Neural cell (in vitro differentiated cells): ENCODE measurements at regions not wholly inside any gene's neighbourhood (a gene's known extent, or its start where the extent isn't known, plus 50 kb on each side); places are given as distances from the start of the nearest gene placed in this dataset.

Source experiments
- H2AFZ ChIP-seq: fragments of 200-600, 300-800 bp; sonication (generic), shearing (Covaris generic); 2 replicates; pipeline ENCODE4 v1.6.0; 2014; ENCODE audit warnings: low read depth, mild to moderate bottlenecking, antibody characterized with exemption, low read length, moderate library complexity
- H3F3A ChIP-seq: fragments of 200-600 bp; shearing (Covaris generic); 2 replicates; pipeline ENCODE4 v1.6.1; 2016; ENCODE audit warnings: mild to moderate bottlenecking, moderate library complexity, mixed read lengths, antibody characterized with exemption, low read length; ENCODE audit not compliant: insufficient read depth, poor library complexity, severe bottlenecking
- H3K27ac ChIP-seq: fragments of 200-600, 300-800 bp; sonication (generic), shearing (Covaris generic); 2 replicates; pipeline ENCODE4 v1.5.1; 2014; ENCODE audit warnings: mild to moderate bottlenecking, low read length, moderate library complexity
- H3K27me3 ChIP-seq: fragments of 300-800, 200-600 bp; sonication (generic), shearing (Covaris generic); 2 replicates; pipeline ENCODE4 v1.6.0; 2014; ENCODE audit warnings: mild to moderate bottlenecking, low read depth, low read length, moderate library complexity; ENCODE audit not compliant: insufficient read depth
- H3K36me3 ChIP-seq: fragments of 300-800, 200-600 bp; sonication (generic), shearing (Covaris generic); 2 replicates; pipeline ENCODE4 v1.5.1; 2014; ENCODE audit warnings: mild to moderate bottlenecking, antibody characterized with exemption, low read length, moderate library complexity; ENCODE audit not compliant: insufficient read depth
- H3K4me2 ChIP-seq: fragments of 300-800, 200-600 bp; sonication (generic), shearing (Covaris generic); 2 replicates; pipeline ENCODE4 v1.6.0; 2014; ENCODE audit warnings: mild to moderate bottlenecking, low read length
- H3K4me3 ChIP-seq: fragments of 300-800, 200-600 bp; sonication (generic), shearing (Covaris generic); 2 replicates; pipeline ENCODE4 v1.5.1; 2014; ENCODE audit warnings: mild to moderate bottlenecking, low read length, moderate library complexity
- H3K79me2 ChIP-seq: fragments of 200-600 bp; shearing (Covaris generic); replicated peaks from 2 replicates; pipeline ENCODE4 v1.6.0; 2014; ENCODE audit warnings: mild to moderate bottlenecking, low read length, moderate library complexity; ENCODE audit not compliant: insufficient read depth
- H3K9ac ChIP-seq: fragments of 300-800, 200-600 bp; sonication (generic), shearing (Covaris generic); 2 replicates; pipeline ENCODE4 v1.6.1; 2016; ENCODE audit warnings: mild to moderate bottlenecking, low read length, mixed read lengths
- H3K9me2 ChIP-seq: fragments of 200-600 bp; shearing (Covaris generic); 2 replicates; pipeline ENCODE4 v1.6.1; 2016; ENCODE audit warnings: mild to moderate bottlenecking, low read length, mixed read lengths; ENCODE audit not compliant: insufficient read depth
- H3K9me3 ChIP-seq: fragments of 200-600, 300-800 bp; sonication (generic), shearing (Covaris generic); 2 replicates; pipeline ENCODE4 v1.6.1; 2016; ENCODE audit warnings: mild to moderate bottlenecking, mixed run types, low read length, moderate library complexity, mixed read lengths
- H4K20me1 ChIP-seq: fragments of 200-600 bp; shearing (Covaris generic); 2 replicates; pipeline ENCODE4 v1.6.1; 2016; ENCODE audit warnings: mild to moderate bottlenecking, mixed run types; ENCODE audit not compliant: insufficient read depth
- EP300 ChIP-seq: fragments of 450-650 bp; conservative IDR thresholded peaks from 2 replicates; pipeline ENCODE4 v1.6.1; 2014; ENCODE audit warnings: antibody characterized with exemption, mild to moderate bottlenecking, moderate library complexity; ENCODE audit not compliant: poor library complexity, severe bottlenecking
- EZH2 ChIP-seq: fragments of 200-600, 300-800 bp; shearing (Covaris generic), sonication (generic); IDR thresholded peaks from 2 replicates; pipeline ENCODE4 v1.6.1; 2014; ENCODE audit warnings: antibody characterized with exemption, low read length, borderline replicate concordance, mild to moderate bottlenecking; ENCODE audit not compliant: insufficient read depth, poor library complexity, severe bottlenecking
- MXI1 ChIP-seq: fragments of 450-650 bp; conservative IDR thresholded peaks from 2 replicates; pipeline ENCODE4 v1.6.1; 2014; ENCODE audit warnings: antibody characterized with exemption, mild to moderate bottlenecking; ENCODE audit not compliant: poor library complexity, severe bottlenecking
- POLR2AphosphoS5 ChIP-seq: IDR thresholded peaks from 2 replicates; pipeline ENCODE4 v1.6.1; 2012
- RAD21 ChIP-seq: fragments of 450-650 bp; conservative IDR thresholded peaks from 2 replicates; pipeline ENCODE4 v1.6.1; 2014; ENCODE audit warnings: antibody characterized with exemption, mild to moderate bottlenecking, moderate library complexity
- SMC3 ChIP-seq: fragments of 450-650 bp; conservative IDR thresholded peaks from 2 replicates; pipeline ENCODE4 v1.6.1; 2014; ENCODE audit warnings: antibody characterized with exemption, mild to moderate bottlenecking, moderate library complexity; ENCODE audit not compliant: poor library complexity
- TAF1 ChIP-seq: IDR thresholded peaks from 2 replicates; pipeline ENCODE4 v1.6.1; 2012; ENCODE audit warnings: low read depth
- TF ChIP-seq, protein P1 (sequence below): fragments of 450-650 bp; IDR thresholded peaks from 2 replicates; pipeline ENCODE4 v1.5.1; 2014; ENCODE audit warnings: antibody characterized with exemption, mild to moderate bottlenecking, moderate library complexity; ENCODE audit not compliant: poor library complexity, severe bottlenecking
- TF ChIP-seq, protein P2 (sequence below): IDR thresholded peaks from 2 replicates; pipeline ENCODE4 v1.6.1; 2012; ENCODE audit warnings: borderline replicate concordance

DNA sequence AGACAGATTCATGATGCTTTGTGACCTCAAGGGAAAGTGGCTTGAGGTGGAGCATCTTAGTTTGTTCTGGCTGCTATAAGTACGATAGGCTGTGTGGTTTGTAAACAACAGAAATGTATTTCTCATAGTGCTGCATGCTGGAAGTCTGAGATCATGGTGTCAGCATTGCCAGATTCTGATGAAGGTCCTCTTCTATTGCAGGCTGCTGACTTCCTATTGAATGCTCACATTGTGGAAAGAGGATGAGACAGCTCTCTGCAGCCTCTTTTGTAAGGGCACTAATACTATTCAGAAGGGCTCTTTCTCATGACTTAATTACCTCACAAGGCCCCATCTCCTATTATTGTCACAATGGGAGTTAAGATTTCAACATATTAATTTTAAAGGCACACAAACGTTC is 1674.0 kb upstream of the PCDH7 start:
- H4K20me1 ChIP-seq = no peaks in the 10 kb centered on the region
- H3K27me3 ChIP-seq = no peaks in the 10 kb centered on the region
- no peaks in the 10 kb centered on the region for H3K9me3 ChIP-seq
- H2AFZ ChIP-seq = no peak overlapping the region
- no peaks in the 10 kb centered on the region for H3K9me2 ChIP-seq
- no peak overlapping the region for H3K4me2 ChIP-seq
- H3K36me3 ChIP-seq = no peaks in the 10 kb centered on the region
- H3K79me2 ChIP-seq = no peaks in the 10 kb centered on the region
- H3K9ac ChIP-seq = no peak overlapping the region
- no peak overlapping the region for H3K4me3 ChIP-seq
- no peak for TF ChIP-seq MXI1
- TF ChIP-seq, protein P1, sequence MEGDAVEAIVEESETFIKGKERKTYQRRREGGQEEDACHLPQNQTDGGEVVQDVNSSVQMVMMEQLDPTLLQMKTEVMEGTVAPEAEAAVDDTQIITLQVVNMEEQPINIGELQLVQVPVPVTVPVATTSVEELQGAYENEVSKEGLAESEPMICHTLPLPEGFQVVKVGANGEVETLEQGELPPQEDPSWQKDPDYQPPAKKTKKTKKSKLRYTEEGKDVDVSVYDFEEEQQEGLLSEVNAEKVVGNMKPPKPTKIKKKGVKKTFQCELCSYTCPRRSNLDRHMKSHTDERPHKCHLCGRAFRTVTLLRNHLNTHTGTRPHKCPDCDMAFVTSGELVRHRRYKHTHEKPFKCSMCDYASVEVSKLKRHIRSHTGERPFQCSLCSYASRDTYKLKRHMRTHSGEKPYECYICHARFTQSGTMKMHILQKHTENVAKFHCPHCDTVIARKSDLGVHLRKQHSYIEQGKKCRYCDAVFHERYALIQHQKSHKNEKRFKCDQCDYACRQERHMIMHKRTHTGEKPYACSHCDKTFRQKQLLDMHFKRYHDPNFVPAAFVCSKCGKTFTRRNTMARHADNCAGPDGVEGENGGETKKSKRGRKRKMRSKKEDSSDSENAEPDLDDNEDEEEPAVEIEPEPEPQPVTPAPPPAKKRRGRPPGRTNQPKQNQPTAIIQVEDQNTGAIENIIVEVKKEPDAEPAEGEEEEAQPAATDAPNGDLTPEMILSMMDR = no peak
- TF ChIP-seq EP300 = no peak
- no peak for TF ChIP-seq EZH2
- TF ChIP-seq SMC3 = no peak
- TF ChIP-seq, protein P2, sequence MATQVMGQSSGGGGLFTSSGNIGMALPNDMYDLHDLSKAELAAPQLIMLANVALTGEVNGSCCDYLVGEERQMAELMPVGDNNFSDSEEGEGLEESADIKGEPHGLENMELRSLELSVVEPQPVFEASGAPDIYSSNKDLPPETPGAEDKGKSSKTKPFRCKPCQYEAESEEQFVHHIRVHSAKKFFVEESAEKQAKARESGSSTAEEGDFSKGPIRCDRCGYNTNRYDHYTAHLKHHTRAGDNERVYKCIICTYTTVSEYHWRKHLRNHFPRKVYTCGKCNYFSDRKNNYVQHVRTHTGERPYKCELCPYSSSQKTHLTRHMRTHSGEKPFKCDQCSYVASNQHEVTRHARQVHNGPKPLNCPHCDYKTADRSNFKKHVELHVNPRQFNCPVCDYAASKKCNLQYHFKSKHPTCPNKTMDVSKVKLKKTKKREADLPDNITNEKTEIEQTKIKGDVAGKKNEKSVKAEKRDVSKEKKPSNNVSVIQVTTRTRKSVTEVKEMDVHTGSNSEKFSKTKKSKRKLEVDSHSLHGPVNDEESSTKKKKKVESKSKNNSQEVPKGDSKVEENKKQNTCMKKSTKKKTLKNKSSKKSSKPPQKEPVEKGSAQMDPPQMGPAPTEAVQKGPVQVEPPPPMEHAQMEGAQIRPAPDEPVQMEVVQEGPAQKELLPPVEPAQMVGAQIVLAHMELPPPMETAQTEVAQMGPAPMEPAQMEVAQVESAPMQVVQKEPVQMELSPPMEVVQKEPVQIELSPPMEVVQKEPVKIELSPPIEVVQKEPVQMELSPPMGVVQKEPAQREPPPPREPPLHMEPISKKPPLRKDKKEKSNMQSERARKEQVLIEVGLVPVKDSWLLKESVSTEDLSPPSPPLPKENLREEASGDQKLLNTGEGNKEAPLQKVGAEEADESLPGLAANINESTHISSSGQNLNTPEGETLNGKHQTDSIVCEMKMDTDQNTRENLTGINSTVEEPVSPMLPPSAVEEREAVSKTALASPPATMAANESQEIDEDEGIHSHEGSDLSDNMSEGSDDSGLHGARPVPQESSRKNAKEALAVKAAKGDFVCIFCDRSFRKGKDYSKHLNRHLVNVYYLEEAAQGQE = no peak
- no peak for TF ChIP-seq TAF1
- TF ChIP-seq RAD21 = no peak
- TF ChIP-seq POLR2AphosphoS5 = no peak
- no peaks in the 10 kb centered on the region for H3F3A ChIP-seq
- H3K27ac ChIP-seq = no peak overlapping the region

DNA sequence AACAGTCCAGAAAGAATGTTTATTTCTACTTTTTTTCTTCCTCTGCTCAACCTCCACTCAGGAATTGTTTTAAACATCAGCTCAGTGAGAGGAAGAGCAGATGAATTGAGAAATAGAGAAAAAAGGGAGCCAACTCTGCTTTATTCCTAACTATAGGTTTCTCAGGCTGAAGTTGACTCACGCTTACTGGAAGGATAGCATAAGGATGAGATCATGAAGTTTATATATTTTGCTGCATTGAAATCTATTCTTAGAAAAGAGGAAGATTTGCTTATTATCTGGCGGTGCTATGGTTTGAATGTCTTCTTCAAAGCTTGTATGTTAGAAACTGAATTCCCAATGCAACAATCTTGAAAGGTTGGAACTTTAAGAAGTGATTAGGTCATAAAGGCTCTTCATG is 1673.4 kb upstream of the PCDH7 start:
- H3K9ac ChIP-seq = no peak overlapping the region
- no peaks in the 10 kb centered on the region for H3K9me3 ChIP-seq
- H4K20me1 ChIP-seq = no peaks in the 10 kb centered on the region
- H2AFZ ChIP-seq = no peak overlapping the region
- no peaks in the 10 kb centered on the region for H3F3A ChIP-seq
- no peaks in the 10 kb centered on the region for H3K36me3 ChIP-seq
- no peaks in the 10 kb centered on the region for H3K27me3 ChIP-seq
- H3K4me2 ChIP-seq = no peak overlapping the region
- TF ChIP-seq POLR2AphosphoS5 = no peak
- no peak for TF ChIP-seq EZH2
- no peak for TF ChIP-seq RAD21
- TF ChIP-seq MXI1 = no peak
- TF ChIP-seq, protein P2 = no peak
- TF ChIP-seq SMC3 = no peak
- no peak for TF ChIP-seq EP300
- no peak for TF ChIP-seq TAF1
- TF ChIP-seq, protein P1 = no peak
- H3K4me3 ChIP-seq = no peak overlapping the region
- no peak overlapping the region for H3K27ac ChIP-seq
- H3K79me2 ChIP-seq = no peaks in the 10 kb centered on the region
- H3K9me2 ChIP-seq = no peaks in the 10 kb centered on the region
